ENCODE measurements at regions not wholly inside any gene's neighbourhood (a gene's known extent, or its start where the extent isn't known, plus 50 kb on each side); places are given as distances from the start of the nearest gene placed in this dataset.

DNA sequence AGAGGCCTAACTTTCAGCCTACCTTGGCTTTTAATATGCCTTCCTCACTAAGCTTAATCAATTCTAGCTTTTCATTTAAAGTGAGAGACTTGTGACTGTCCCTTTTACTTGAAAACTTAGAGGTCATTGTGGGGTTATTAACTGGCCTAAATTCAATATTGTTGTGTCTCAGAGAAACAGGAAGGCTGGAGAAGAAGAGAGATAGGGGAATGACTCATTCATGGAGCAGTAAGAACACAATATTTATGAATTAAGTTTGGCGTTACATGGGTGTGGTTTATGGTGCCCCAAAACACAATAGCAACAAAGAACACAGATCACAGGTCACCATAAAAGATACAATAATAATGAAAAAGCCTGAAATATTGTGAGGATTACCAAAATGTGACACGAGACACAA is 612.1 kb downstream of the TBC1D4 start:
- H3K27me3 Mint-ChIP-seq (ENCODE audit: low read depth), result no peaks in the 10 kb centered on the region
- H3K4me3 Mint-ChIP-seq, result no peak overlapping the region
- H3K27ac Mint-ChIP-seq, result no peak overlapping the region
- peaks cover 9% of the 10 kb centered on the region for H3K4me1 Mint-ChIP-seq
- TF ChIP-seq, protein P1, sequence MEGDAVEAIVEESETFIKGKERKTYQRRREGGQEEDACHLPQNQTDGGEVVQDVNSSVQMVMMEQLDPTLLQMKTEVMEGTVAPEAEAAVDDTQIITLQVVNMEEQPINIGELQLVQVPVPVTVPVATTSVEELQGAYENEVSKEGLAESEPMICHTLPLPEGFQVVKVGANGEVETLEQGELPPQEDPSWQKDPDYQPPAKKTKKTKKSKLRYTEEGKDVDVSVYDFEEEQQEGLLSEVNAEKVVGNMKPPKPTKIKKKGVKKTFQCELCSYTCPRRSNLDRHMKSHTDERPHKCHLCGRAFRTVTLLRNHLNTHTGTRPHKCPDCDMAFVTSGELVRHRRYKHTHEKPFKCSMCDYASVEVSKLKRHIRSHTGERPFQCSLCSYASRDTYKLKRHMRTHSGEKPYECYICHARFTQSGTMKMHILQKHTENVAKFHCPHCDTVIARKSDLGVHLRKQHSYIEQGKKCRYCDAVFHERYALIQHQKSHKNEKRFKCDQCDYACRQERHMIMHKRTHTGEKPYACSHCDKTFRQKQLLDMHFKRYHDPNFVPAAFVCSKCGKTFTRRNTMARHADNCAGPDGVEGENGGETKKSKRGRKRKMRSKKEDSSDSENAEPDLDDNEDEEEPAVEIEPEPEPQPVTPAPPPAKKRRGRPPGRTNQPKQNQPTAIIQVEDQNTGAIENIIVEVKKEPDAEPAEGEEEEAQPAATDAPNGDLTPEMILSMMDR (IDR thresholded peaks at IDR 0.05; ENCODE audit: unreplicated experiment), result no peak
- H3K9me3 Mint-ChIP-seq, result peaks cover 35% of the 10 kb centered on the region
- no peak for DNase-seq (ENCODE audit: low spot score in 2 of 2, unreplicated experiment in 2 of 2)
- peaks cover 3% of the 10 kb centered on the region for H3K36me3 Mint-ChIP-seq

- TF ChIP-seq, protein P1 (IDR thresholded peaks at IDR 0.05; ENCODE audit: unreplicated experiment), result no peak
- Mint-ChIP-seq H3K9me3 (peaks cover 31% of the 10 kb centered on the region), H3K36me3 (peaks cover 3% of the 10 kb centered on the region), H3K4me1 (peaks cover 9% of the 10 kb centered on the region), H3K27me3 (ENCODE audit: low read depth) (no peaks in the 10 kb centered on the region), H3K27ac (no peak overlapping the region), H3K4me3 (no peak overlapping the region)
- DNase-seq (ENCODE audit: low spot score in 2 of 2, unreplicated experiment in 2 of 2), result no peak
Observed at GRCh38 chr13:74868049-74868448, 613.9 kb downstream of the TBC1D4 start.

GRCh38 chr13:74867460-74867859 is 614.5 kb downstream of the TBC1D4 start:
- peaks cover 9% of the 10 kb centered on the region for H3K4me1 Mint-ChIP-seq
- no peak overlapping the region for H3K27ac Mint-ChIP-seq
- H3K36me3 Mint-ChIP-seq, result peaks cover 3% of the 10 kb centered on the region
- no peak for DNase-seq (ENCODE audit: low spot score in 2 of 2, unreplicated experiment in 2 of 2)
- H3K9me3 Mint-ChIP-seq, result peaks cover 29% of the 10 kb centered on the region
- TF ChIP-seq, protein P1 (IDR thresholded peaks at IDR 0.05; ENCODE audit: unreplicated experiment), result no peak
- H3K27me3 Mint-ChIP-seq (ENCODE audit: low read depth), result peaks cover 1% of the 10 kb centered on the region
- H3K4me3 Mint-ChIP-seq, result no peak overlapping the region

DNA sequence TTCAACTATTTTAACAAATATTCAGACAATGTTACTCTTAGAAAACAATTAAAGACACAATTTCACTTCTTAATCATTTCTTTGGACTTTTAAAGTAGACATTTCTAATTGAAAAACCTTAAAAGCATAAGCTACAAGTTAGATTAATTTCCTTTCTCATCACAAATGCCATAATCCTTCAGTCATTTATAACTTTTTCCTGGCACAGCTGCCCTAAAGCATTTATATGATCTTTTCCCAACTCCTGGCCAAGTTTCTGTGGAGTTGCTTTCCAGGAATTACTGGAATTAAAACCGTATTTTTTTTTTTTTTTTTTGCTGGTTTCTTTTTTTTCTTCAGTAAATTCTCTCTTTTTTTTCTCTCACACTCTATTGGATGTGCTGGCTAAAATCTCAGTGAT is 615.9 kb downstream of the TBC1D4 start:
- peaks cover 29% of the 10 kb centered on the region for H3K9me3 Mint-ChIP-seq
- TF ChIP-seq, protein P1 (IDR thresholded peaks at IDR 0.05; ENCODE audit: unreplicated experiment), result no peak

DNA sequence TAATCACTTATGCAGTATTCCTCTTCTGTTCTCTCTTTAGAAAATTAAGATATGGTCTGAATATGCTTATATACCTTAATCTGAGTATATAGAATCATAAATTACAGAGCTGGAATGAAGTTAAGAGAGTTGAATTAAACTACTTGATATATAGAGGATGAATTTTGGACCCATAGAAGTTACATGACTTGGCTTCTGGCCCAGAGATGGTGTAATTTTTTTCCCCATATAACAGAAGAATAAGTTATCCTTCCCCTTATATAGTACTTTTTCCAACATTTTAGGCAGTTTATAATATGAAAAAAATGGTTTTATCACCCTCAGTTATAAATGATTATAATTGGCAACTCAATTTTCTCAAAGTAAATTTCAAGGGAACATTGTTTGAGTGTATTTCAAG is 616.3 kb downstream of the TBC1D4 start:
- no peak overlapping the region for H3K27ac Mint-ChIP-seq
- no peak overlapping the region for H3K4me3 Mint-ChIP-seq
- H3K36me3 Mint-ChIP-seq, result peaks cover 3% of the 10 kb centered on the region
- peaks cover 1% of the 10 kb centered on the region for H3K27me3 Mint-ChIP-seq (ENCODE audit: low read depth)
- H3K9me3 Mint-ChIP-seq, result peaks cover 29% of the 10 kb centered on the region
- H3K4me1 Mint-ChIP-seq, result no peaks in the 10 kb centered on the region
- no peak for DNase-seq (ENCODE audit: low spot score in 2 of 2, unreplicated experiment in 2 of 2)
- TF ChIP-seq, protein P1 (IDR thresholded peaks at IDR 0.05; ENCODE audit: unreplicated experiment), result no peak

More for the DNA sequence above, 615.9 kb downstream of the TBC1D4 start:
- H3K4me3 Mint-ChIP-seq, result no peak overlapping the region
- H3K27ac Mint-ChIP-seq, result no peak overlapping the region
- H3K27me3 Mint-ChIP-seq (ENCODE audit: low read depth), result peaks cover 1% of the 10 kb centered on the region
- peaks cover 3% of the 10 kb centered on the region for H3K36me3 Mint-ChIP-seq
- DNase-seq (ENCODE audit: low spot score in 2 of 2, unreplicated experiment in 2 of 2), result no peak
- peaks cover 1% of the 10 kb centered on the region for H3K4me1 Mint-ChIP-seq

- no peak for DNase-seq (ENCODE audit: low spot score in 2 of 2, unreplicated experiment in 2 of 2)
- Mint-ChIP-seq H3K27ac (no peak overlapping the region), H3K36me3 (no peaks in the 10 kb centered on the region), H3K9me3 (peaks cover 18% of the 10 kb centered on the region), H3K27me3 (ENCODE audit: low read depth) (peaks cover 1% of the 10 kb centered on the region), H3K4me1 (no peaks in the 10 kb centered on the region), H3K4me3 (no peak overlapping the region)
- TF ChIP-seq, protein P1 (IDR thresholded peaks at IDR 0.05; ENCODE audit: unreplicated experiment), result no peak
Observed at GRCh38 chr13:74860789-74861188, 621.2 kb downstream of the TBC1D4 start.
